Mammary epithelial cell (primary cell): ENCODE measurements at regions not wholly inside any gene's neighbourhood (a gene's known extent, or its start where the extent isn't known, plus 50 kb on each side); places are given as distances from the start of the nearest gene placed in this dataset.

ENCODE experiments used
- CTCF ChIP-seq, 2 donors: IDR thresholded peaks in 1 of 2; conservative IDR thresholded peaks in 1 of 2; 2 replicates each; pipeline ENCODE4 v1.5.1; 2011 to 2012; ENCODE audit warnings: inconsistent platforms in 2 of 2, low read length in 2 of 2, mild to moderate bottlenecking in 2 of 2, control low read depth in 1 of 2, low read depth in 1 of 2; ENCODE audit not compliant: insufficient read depth in 1 of 2; ENCODE audit errors: extremely low read depth in 1 of 2
- EZH2 ChIP-seq: IDR thresholded peaks from 2 replicates; pipeline ENCODE4 v1.6.1; 2012; ENCODE audit warnings: low read length, inconsistent platforms, borderline replicate concordance

- TF ChIP-seq CTCF (conservative IDR thresholded peaks at IDR 0.05 in 1 of 2, IDR thresholded peaks at IDR 0.05 in 1 of 2; ENCODE audit: extremely low read depth in 1 of 2, insufficient read depth in 1 of 2, low read depth in 1 of 2, low read length in 2 of 2) (peak; percentile 31 to 57), EZH2 (no peak)
Observed at GRCh38 chr5:60382716-60383115, 317.2 kb downstream of the DEPDC1B start.
